Prostate gland (tissue), 2 donors: ENCODE measurements at regions not wholly inside any gene's neighbourhood (a gene's known extent, or its start where the extent isn't known, plus 50 kb on each side); places are given as distances from the start of the nearest gene placed in this dataset.
"Not testable (repeated sequence)": the region's sequence is repeated elsewhere in the genome, so short reads cannot be mapped to it uniquely, and the experiment has no call there.

Source experiments
- POLR2A ChIP-seq: fragments of 450-650 bp; IDR thresholded peaks from one replicate; pipeline ENCODE4 v1.6.1; 2016; ENCODE audit warnings: antibody characterized with exemption, mild to moderate bottlenecking
- TF ChIP-seq, protein P1 (sequence below), 4 experiments: fragments of 200-600 bp in 2 of 4; fragments of 450-650 bp in 2 of 4; sonication (generic) in 2 of 4; IDR thresholded peaks; 1 replicate in 3 of 4; 2 replicates in 1 of 4; pipeline ENCODE4 v1.5.1; 2016 to 2019; ENCODE audit warnings: antibody characterized with exemption in 4 of 4, mild to moderate bottlenecking in 2 of 4, moderate library complexity in 2 of 4

DNA sequence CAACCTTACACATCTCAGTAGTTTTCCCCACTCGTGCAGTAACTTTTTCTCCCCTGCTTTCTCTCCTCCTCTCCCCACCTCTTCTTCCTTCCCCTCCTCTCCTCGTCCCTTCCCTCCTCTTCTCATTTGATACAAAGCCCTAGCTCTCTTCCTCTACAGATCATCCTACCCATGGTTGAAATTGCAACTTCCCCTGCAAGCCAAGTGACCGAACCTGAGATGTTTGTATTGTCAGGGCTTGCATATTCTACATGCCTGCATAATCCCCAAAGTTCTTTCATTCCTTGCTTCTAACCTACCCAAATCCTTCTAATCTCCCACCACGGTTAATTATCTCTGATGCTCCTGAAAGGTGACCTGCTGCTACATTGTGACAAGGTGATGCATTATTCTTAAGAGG is 408.6 kb upstream of the AMELY start:
- TF ChIP-seq, protein P1, sequence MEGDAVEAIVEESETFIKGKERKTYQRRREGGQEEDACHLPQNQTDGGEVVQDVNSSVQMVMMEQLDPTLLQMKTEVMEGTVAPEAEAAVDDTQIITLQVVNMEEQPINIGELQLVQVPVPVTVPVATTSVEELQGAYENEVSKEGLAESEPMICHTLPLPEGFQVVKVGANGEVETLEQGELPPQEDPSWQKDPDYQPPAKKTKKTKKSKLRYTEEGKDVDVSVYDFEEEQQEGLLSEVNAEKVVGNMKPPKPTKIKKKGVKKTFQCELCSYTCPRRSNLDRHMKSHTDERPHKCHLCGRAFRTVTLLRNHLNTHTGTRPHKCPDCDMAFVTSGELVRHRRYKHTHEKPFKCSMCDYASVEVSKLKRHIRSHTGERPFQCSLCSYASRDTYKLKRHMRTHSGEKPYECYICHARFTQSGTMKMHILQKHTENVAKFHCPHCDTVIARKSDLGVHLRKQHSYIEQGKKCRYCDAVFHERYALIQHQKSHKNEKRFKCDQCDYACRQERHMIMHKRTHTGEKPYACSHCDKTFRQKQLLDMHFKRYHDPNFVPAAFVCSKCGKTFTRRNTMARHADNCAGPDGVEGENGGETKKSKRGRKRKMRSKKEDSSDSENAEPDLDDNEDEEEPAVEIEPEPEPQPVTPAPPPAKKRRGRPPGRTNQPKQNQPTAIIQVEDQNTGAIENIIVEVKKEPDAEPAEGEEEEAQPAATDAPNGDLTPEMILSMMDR (IDR thresholded peaks at IDR 0.05) = not testable (repeated sequence)
- TF ChIP-seq POLR2A = not testable (repeated sequence)
